LNCAP (cell line): ENCODE measurements at regions not wholly inside any gene's neighbourhood (a gene's known extent, or its start where the extent isn't known, plus 50 kb on each side); places are given as distances from the start of the nearest gene placed in this dataset.

Experiments
- CTCF ChIP-seq: fragments of 450-650 bp; IDR thresholded peaks from 2 replicates; pipeline ENCODE4 v1.5.1; 2017; ENCODE audit warnings: mild to moderate bottlenecking

- TF ChIP-seq CTCF = peak; percentile 63
Observed at GRCh38 chr4:71941001-71941400, 90.8 kb upstream of the NPFFR2 start.

GRCh38 chr4:71944956-71945355 lies 86.8 kb upstream of the NPFFR2 start:
- no peak for TF ChIP-seq CTCF

- no peak for TF ChIP-seq CTCF
Observed at GRCh38 chr4:71945791-71946190, 86.0 kb upstream of the NPFFR2 start.

- no peak for TF ChIP-seq CTCF
Observed at GRCh38 chr4:71958978-71959377, 72.8 kb upstream of the NPFFR2 start.

- TF ChIP-seq CTCF = no peak
Observed at GRCh38 chr4:71962622-71963264, 69.1 kb upstream of the NPFFR2 start.

GRCh38 chr4:71974681-71975080 lies 57.1 kb upstream of the NPFFR2 start:
- TF ChIP-seq CTCF = no peak

GRCh38 chr4:71976523-71976922 lies 55.3 kb upstream of the NPFFR2 start:
- no peak for TF ChIP-seq CTCF
